GM03348 (cell line): ENCODE measurements at regions not wholly inside any gene's neighbourhood (a gene's known extent, or its start where the extent isn't known, plus 50 kb on each side); places are given as distances from the start of the nearest gene placed in this dataset.

Source experiments
- DNase-seq: peaks from one replicate; pipeline ENCODE4 v3.0.0; 2012; ENCODE audit warnings: low spot score

DNA sequence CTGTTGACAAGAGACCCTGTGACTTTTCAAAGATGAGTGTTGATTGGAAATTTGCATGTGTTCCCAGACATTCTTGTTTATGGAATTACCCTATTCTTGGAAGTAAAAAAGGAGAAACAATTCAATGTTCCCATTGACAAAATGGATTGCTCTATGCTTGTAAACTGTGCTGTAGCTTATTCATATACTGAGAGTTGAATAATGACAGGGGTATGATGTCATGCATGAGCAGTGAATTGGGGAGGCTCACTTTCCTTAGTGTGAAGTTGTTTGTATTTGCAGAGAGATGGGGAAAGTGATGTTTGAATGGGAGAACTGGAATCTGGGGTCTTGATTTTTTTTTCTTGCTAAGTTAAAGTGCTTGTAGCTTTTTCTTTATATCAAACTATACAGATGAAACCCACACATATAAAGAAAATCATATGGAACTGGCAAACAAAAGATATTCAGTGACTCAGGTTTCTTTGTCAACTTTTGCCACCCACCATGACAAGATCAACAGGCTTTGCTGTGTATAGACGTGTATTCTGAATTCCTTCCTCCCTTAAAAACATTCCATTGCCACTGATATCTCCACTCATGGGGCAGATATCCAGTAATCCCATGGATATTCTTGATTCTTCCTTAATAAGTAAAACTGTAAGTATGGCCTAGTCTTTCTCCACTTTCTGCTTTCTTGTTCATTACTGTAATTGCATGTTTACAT lies 97.8 kb upstream of the JAG1 start:
- no peak for DNase-seq

GRCh38 chr20:10774357-10774943 lies 100.7 kb upstream of the JAG1 start:
- DNase-seq: no peak

GRCh38 chr20:10777710-10778109 lies 103.9 kb upstream of the JAG1 start:
- DNase-seq: no peak

GRCh38 chr20:10779911-10780310 lies 106.1 kb upstream of the JAG1 start:
- no peak for DNase-seq

- no peak for DNase-seq
Measured at GRCh38 chr20:10780901-10781300, 107.1 kb upstream of the JAG1 start.

GRCh38 chr20:10781526-10781925 lies 107.7 kb upstream of the JAG1 start:
- no peak for DNase-seq

DNA sequence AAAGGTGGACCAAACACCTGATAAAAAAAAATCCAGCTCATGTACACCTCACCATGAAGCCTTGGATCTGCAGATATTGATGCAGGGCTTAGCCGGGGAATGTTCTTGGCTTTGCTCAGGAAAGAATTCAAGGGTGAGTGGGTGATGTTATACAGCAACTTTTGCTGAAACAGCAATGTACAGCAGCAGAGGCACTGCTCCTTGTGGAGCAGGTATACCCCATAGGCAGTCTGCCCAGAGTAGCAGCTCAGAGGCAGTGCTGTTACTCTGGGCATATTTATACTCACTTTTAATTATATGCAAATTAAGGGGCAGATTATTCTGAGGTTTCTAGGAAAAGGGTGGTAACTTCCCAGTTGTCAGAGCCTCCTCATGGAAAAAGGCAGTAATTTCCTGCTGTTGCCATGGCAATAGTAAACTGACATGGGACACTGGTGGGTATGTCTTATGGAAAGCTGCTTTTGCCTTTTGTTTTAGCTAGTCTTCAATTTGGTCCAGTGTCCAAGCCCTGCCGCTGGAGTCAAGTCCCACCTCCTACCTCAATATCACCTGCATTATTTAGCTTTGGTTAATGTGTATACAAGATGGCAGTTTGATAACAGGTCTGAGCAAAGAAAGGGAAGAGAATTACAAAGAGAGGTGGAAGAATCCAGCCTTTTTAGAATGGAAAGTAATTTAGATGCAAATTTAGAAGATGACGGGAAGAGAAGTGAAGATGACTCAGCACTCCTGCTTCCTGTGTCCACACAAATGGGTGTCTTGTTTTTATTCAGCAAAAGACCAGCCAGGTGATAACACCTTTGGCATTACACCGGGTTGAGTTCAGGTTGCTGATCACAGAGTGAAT lies 110.1 kb upstream of the JAG1 start:
- DNase-seq: no peak

DNA sequence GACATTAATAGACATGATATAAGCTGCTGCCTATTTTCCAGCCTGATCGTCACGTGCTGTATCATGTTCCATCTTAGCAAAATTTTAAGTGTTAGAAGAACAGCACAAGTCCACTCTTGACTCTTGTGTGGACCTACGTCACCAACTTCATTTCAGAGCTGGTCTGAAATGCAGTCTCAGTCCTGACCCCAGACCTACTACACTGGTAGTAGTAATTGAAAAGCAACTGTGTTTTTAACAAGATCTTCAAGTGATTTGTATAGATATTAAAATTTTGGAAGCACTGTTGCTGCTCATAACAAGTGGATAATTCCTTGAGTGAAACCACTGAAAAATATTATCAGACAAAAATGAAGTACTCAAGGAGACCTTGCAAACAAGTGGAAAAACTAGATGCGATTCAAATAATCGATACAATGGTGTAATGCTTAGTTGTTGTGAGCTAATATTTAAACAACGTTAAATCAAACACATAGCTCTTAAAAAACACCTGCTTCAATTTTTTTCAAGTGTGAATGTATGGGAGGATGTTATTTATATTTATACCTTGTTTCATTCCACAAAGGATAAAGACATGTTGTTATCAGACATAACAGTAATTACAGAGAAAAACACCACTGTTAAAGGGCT lies 110.9 kb upstream of the JAG1 start:
- DNase-seq: no peak

DNA sequence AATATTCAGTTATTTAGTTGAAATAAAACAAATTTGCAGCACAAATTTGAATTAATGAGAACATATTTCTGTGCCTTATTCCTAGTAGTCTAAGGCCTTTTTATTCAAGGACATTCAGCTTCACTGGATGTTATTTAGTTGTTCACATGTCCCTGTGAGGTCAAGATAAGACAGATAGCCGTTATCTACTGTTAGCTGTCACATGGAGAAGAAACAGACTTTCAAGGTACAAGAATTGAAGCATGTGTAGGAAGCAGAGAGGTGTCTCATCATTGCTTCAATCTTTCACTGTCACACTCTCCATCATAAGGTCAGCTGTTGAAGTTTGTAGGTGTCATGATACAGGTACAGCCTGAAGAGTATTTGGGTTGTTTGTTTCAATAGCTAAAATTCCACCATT lies 112.9 kb upstream of the JAG1 start:
- no peak for DNase-seq

GRCh38 chr20:10788055-10788454 lies 114.3 kb upstream of the JAG1 start:
- DNase-seq: no peak

DNA sequence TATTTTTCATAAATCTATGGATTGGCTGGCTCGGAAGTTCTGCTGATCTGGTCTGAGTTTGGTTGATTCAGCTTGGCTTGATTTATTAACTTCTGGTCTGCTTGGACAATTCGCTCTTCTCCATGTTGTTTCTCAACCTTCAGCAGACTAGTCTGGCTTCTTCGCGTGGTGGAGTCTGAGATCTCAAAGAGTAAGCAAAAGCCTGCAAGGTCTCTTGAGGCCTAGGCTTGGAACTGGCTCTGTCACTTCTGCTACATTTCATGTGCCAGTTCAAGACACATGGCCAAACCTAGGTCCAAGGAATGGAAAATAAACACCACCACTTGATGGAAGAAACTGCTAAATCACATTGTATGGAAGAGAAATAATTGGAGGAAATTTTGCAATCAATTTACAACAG lies 115.1 kb upstream of the JAG1 start:
- DNase-seq: no peak

GRCh38 chr20:10789386-10789785 lies 115.6 kb upstream of the JAG1 start:
- DNase-seq: no peak

GRCh38 chr20:10790013-10790412 lies 116.2 kb upstream of the JAG1 start:
- DNase-seq: no peak

GRCh38 chr20:10792291-10792690 lies 118.5 kb upstream of the JAG1 start:
- no peak for DNase-seq

- no peak for DNase-seq
Measured at GRCh38 chr20:10793766-10794165, 120.0 kb upstream of the JAG1 start.

DNA sequence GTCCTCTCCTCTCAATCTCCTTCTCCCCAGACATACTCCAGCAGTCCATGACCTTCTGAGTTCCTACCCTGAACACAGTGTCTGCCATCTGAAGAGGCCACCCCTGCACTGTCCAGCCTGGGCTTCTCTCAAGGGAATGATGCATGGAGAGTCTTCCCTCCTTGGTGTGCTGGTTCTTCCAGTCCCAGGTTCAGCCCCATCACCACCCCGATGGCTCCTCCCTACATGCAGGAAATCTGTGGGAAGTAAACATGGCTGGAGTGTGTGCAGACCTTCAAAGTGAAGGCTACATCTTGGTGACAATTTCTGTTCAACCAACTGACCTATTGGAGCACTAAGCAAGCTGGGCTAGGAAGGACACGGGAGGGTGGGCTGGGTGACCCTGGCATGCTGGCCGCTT lies 121.0 kb upstream of the JAG1 start:
- no peak for DNase-seq

GRCh38 chr20:10795286-10796026 lies 121.7 kb upstream of the JAG1 start:
- DNase-seq: no peak

DNA sequence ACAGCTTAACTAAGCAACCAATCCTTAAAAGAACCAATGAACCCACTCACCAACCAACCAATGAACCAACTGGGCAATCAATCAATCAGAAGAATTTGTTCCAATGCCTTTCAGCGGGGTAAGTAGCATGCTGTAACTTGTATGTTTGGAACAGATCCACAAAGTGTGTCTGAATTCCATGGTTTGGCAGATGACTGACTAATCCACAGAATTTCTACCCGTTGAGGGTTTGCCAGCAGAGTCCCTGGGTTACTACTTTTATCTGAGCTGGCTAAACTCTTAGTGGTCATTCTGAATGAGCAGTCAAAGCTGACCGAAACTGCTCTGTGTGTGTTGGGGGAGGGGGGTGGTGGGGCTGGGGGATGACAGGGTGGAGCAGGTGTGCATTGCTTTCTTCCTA lies 125.0 kb upstream of the JAG1 start:
- DNase-seq: no peak

GRCh38 chr20:10799735-10800134 lies 125.9 kb upstream of the JAG1 start:
- no peak for DNase-seq

- no peak for DNase-seq
Measured at GRCh38 chr20:10800288-10800687, 126.5 kb upstream of the JAG1 start.

GRCh38 chr20:10802236-10802635 lies 128.4 kb upstream of the JAG1 start:
- no peak for DNase-seq

GRCh38 chr20:10805764-10806163 lies 132.0 kb upstream of the JAG1 start:
- DNase-seq: no peak
